ENCODE measurements at regions not wholly inside any gene's neighbourhood (a gene's known extent, or its start where the extent isn't known, plus 50 kb on each side); places are given as distances from the start of the nearest gene placed in this dataset.

DNA sequence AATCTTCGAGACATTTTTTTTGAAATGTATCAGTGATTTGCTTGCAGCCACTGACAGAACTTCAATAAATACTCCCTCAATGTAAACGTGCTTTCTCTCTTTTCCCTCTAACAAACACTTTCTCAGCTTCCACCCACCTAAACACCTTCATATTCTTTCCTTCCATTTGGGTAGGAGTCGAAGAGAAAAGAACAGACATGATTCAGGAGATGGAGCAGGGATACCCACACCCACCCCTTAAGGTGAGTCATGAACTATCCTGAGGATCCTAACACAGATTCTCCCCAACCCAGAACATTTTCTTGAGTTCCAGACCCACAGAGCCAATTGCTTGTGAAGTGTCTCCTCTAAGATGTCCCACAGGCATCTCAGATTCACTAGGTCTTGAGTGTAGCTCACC lies 488.8 kb downstream of the CDK5RAP2 start:
- Histone ChIP-seq H3K9me2 (ENCODE audit: insufficient read depth) (no peaks in the 10 kb centered on the region), H3K4me1 (ENCODE audit: control insufficient read depth in 1 of 2, insufficient read depth in 2 of 2, low read length in 2 of 2) (no peaks in the 10 kb centered on the region), H3K36me3 (ENCODE audit: control insufficient read depth in 1 of 2, insufficient read depth in 2 of 2, low read length in 2 of 2) (no peaks in the 10 kb centered on the region), H4K20me1 (ENCODE audit: insufficient read depth) (no peaks in the 10 kb centered on the region), H3K27me3 (ENCODE audit: insufficient read depth, low read length) (peaks cover 15% of the 10 kb centered on the region), H3K9ac (ENCODE audit: low read length) (no peak overlapping the region), H3K4me3 (replicated peaks in 1 of 2; ENCODE audit: low read depth in 1 of 2, low read length in 2 of 2) (no peak overlapping the region), H3K79me2 (ENCODE audit: insufficient read depth, low read length) (no peaks in the 10 kb centered on the region), H3K9me3 (ENCODE audit: control insufficient read depth in 1 of 2, insufficient read depth in 1 of 2, low read depth in 1 of 2, low read length in 2 of 2) (no peaks in the 10 kb centered on the region), H3K4me2 (ENCODE audit: low read length) (no peak overlapping the region), H3K27ac (ENCODE audit: low read depth, low read length) (no peak overlapping the region), H2AFZ (ENCODE audit: low read depth, low read length, poor library complexity, severe bottlenecking) (no peak overlapping the region)
- RAD21 ChIA-PET (ENCODE audit: low non-redundant PET in 1 of 2, low total read pairs in 2 of 2, uncharacterized antibody in 2 of 2, unreplicated experiment in 2 of 2) = no interaction called here
- BruUV-seq (replicated peaks) = no TSS peak
- POLR2A ChIA-PET = no interaction called here
- TF ChIP-seq CEBPB (IDR thresholded peaks at IDR 0.05; ENCODE audit: low read depth) = no peak
- no peak for TF ChIP-seq SP1 (IDR thresholded peaks at IDR 0.05; ENCODE audit: low read depth)
- TF ChIP-seq YY1 (IDR thresholded peaks at IDR 0.05; ENCODE audit: extremely low read depth, insufficient replicate concordance, low read depth, low read length) = no peak
- no peak for TF ChIP-seq POLR2A (IDR thresholded peaks at IDR 0.05; ENCODE audit: borderline replicate concordance, extremely low read depth, insufficient read depth, insufficient read length)
- TF ChIP-seq EZH2 (IDR thresholded peaks at IDR 0.05) = no peak
- TF ChIP-seq SRF (IDR thresholded peaks at IDR 0.05; ENCODE audit: low read depth) = no peak
- TF ChIP-seq, protein P1, sequence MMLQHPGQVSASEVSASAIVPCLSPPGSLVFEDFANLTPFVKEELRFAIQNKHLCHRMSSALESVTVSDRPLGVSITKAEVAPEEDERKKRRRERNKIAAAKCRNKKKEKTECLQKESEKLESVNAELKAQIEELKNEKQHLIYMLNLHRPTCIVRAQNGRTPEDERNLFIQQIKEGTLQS (IDR thresholded peaks at IDR 0.05) = no peak
- no peak for TF ChIP-seq POLR2AphosphoS5 (IDR thresholded peaks at IDR 0.05; ENCODE audit: low read depth, low read length)
- no peak for TF ChIP-seq ELF1 (IDR thresholded peaks at IDR 0.05; ENCODE audit: borderline replicate concordance, low read depth)
- TF ChIP-seq ZFX (IDR thresholded peaks at IDR 0.05) = no peak
- no peak for TF ChIP-seq EGR1 (IDR thresholded peaks at IDR 0.05; ENCODE audit: low read depth)
- TF ChIP-seq TCF7L2 (IDR thresholded peaks at IDR 0.05; ENCODE audit: borderline replicate concordance, extremely low read depth, insufficient read depth, insufficient read length) = no peak
- no peak for TF ChIP-seq ZNF274 (IDR thresholded peaks at IDR 0.05; ENCODE audit: low read depth, low read length)
- intact Hi-C loops (cut with micrococcal nuclease) = no loop called here
- ATAC-seq (no peak), DNase-seq (ENCODE audit: low read depth, low spot score) (no peak)
- CTCF ChIA-PET = no interaction called here

DNA sequence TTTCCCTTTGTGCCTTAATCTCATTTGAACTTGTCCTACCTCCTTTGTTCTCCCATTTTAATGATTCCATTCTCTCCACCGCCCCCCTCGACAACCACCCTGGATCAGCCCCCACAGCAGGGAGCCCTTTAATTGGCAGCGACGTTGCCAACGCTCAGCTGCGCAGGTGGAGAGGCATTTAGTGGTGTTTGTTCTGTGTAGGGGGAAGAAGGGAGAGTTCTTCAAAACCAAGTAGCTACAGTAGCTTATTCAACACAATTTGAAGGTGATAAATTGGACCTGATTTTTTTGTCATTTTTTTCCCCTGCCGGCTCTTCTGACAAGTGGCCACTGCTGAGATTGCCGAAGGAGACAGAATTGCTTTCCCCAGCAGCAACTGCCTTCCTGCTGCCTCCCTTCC lies 499.1 kb downstream of the CDK5RAP2 start:
- intact Hi-C loops (cut with micrococcal nuclease) = no loop called here
- no peak for DNase-seq (ENCODE audit: low read depth, low spot score)
- CTCF ChIA-PET = no interaction called here
- H3K4me2 ChIP-seq (ENCODE audit: low read length) = no peak overlapping the region
- no peaks in the 10 kb centered on the region for H4K20me1 ChIP-seq (ENCODE audit: insufficient read depth)
- no peak overlapping the region for H3K4me3 ChIP-seq (replicated peaks in 1 of 2; ENCODE audit: low read depth in 1 of 2, low read length in 2 of 2)
- no peaks in the 10 kb centered on the region for H3K9me3 ChIP-seq (ENCODE audit: control insufficient read depth in 1 of 2, insufficient read depth in 1 of 2, low read depth in 1 of 2, low read length in 2 of 2)
- POLR2A ChIA-PET = no interaction called here
- no peak overlapping the region for H2AFZ ChIP-seq (ENCODE audit: low read depth, low read length, poor library complexity, severe bottlenecking)
- no peaks in the 10 kb centered on the region for H3K4me1 ChIP-seq (ENCODE audit: control insufficient read depth in 1 of 2, insufficient read depth in 2 of 2, low read length in 2 of 2)
- no peak overlapping the region for H3K9ac ChIP-seq (ENCODE audit: low read length)
- RAD21 ChIA-PET (ENCODE audit: low non-redundant PET in 1 of 2, low total read pairs in 2 of 2, uncharacterized antibody in 2 of 2, unreplicated experiment in 2 of 2) = no interaction called here
- H3K27me3 ChIP-seq (ENCODE audit: insufficient read depth, low read length) = no peaks in the 10 kb centered on the region; the same call in 1 of the 2 replicates
- H3K9me2 ChIP-seq (ENCODE audit: insufficient read depth) = no peaks in the 10 kb centered on the region
- no peak for ATAC-seq
- H3K27ac ChIP-seq (ENCODE audit: low read depth, low read length) = no peak overlapping the region
- no peaks in the 10 kb centered on the region for H3K79me2 ChIP-seq (ENCODE audit: insufficient read depth, low read length)
- no TSS peak for BruUV-seq (replicated peaks)
- H3K36me3 ChIP-seq (ENCODE audit: control insufficient read depth in 1 of 2, insufficient read depth in 2 of 2, low read length in 2 of 2) = no peaks in the 10 kb centered on the region
- TF ChIP-seq, protein P2, sequence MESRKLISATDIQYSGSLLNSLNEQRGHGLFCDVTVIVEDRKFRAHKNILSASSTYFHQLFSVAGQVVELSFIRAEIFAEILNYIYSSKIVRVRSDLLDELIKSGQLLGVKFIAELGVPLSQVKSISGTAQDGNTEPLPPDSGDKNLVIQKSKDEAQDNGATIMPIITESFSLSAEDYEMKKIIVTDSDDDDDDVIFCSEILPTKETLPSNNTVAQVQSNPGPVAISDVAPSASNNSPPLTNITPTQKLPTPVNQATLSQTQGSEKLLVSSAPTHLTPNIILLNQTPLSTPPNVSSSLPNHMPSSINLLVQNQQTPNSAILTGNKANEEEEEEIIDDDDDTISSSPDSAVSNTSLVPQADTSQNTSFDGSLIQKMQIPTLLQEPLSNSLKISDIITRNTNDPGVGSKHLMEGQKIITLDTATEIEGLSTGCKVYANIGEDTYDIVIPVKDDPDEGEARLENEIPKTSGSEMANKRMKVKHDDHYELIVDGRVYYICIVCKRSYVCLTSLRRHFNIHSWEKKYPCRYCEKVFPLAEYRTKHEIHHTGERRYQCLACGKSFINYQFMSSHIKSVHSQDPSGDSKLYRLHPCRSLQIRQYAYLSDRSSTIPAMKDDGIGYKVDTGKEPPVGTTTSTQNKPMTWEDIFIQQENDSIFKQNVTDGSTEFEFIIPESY (IDR thresholded peaks at IDR 0.05; ENCODE audit: extremely low read depth, insufficient replicate concordance, low read length) = no peak
- TF ChIP-seq, protein P3, sequence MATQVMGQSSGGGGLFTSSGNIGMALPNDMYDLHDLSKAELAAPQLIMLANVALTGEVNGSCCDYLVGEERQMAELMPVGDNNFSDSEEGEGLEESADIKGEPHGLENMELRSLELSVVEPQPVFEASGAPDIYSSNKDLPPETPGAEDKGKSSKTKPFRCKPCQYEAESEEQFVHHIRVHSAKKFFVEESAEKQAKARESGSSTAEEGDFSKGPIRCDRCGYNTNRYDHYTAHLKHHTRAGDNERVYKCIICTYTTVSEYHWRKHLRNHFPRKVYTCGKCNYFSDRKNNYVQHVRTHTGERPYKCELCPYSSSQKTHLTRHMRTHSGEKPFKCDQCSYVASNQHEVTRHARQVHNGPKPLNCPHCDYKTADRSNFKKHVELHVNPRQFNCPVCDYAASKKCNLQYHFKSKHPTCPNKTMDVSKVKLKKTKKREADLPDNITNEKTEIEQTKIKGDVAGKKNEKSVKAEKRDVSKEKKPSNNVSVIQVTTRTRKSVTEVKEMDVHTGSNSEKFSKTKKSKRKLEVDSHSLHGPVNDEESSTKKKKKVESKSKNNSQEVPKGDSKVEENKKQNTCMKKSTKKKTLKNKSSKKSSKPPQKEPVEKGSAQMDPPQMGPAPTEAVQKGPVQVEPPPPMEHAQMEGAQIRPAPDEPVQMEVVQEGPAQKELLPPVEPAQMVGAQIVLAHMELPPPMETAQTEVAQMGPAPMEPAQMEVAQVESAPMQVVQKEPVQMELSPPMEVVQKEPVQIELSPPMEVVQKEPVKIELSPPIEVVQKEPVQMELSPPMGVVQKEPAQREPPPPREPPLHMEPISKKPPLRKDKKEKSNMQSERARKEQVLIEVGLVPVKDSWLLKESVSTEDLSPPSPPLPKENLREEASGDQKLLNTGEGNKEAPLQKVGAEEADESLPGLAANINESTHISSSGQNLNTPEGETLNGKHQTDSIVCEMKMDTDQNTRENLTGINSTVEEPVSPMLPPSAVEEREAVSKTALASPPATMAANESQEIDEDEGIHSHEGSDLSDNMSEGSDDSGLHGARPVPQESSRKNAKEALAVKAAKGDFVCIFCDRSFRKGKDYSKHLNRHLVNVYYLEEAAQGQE (IDR thresholded peaks at IDR 0.05; ENCODE audit: low read depth) = no peak
- TF ChIP-seq CEBPB (IDR thresholded peaks at IDR 0.05; ENCODE audit: low read depth) (no peak), CBX3 (IDR thresholded peaks at IDR 0.05; ENCODE audit: low read depth) (no peak), EGR1 (IDR thresholded peaks at IDR 0.05; ENCODE audit: low read depth) (no peak), SIN3A (IDR thresholded peaks at IDR 0.05; ENCODE audit: low read depth) (no peak), ZNF274 (IDR thresholded peaks at IDR 0.05; ENCODE audit: low read depth, low read length) (no peak), POLR2AphosphoS5 (IDR thresholded peaks at IDR 0.05; ENCODE audit: low read depth, low read length) (no peak), SRF (IDR thresholded peaks at IDR 0.05; ENCODE audit: low read depth) (no peak), SP1 (IDR thresholded peaks at IDR 0.05; ENCODE audit: low read depth) (no peak), ZFX (IDR thresholded peaks at IDR 0.05) (no peak)

Data from HCT116 (cell line).